Globus pallidus (tissue), 1 donor: ENCODE measurements at regions not wholly inside any gene's neighbourhood (a gene's known extent, or its start where the extent isn't known, plus 50 kb on each side); places are given as distances from the start of the nearest gene placed in this dataset.
"Not testable (repeated sequence)": the region's sequence is repeated elsewhere in the genome, so short reads cannot be mapped to it uniquely, and the experiment has no call there.

Experiments used
- DNase-seq: peaks from one replicate; pipeline ENCODE4 v3.0.0-alpha.2; 2015; ENCODE audit warnings: low spot score

DNA sequence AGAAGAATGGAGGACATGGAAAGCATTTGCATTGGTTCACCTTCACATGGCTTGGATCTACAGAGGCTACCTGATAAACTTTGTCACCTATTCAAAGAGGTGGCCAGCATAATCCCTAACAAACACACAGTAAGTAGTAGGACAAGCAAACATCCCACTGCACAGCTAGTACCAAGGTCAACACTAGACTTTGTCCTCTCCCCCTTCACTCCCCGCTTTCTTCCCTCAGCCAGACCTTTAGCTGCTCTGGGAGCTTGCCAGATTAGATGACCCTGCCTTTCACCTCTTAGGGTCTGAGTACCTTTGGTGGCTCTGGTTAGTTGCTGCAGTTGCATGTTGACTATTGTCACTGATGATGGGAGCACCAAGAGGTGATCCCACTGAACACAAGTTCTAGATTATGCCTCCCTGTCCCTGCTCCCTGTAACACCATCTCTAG lies 211.3 kb downstream of the CCDC74A start:
- DNase-seq = not testable (repeated sequence)

DNA sequence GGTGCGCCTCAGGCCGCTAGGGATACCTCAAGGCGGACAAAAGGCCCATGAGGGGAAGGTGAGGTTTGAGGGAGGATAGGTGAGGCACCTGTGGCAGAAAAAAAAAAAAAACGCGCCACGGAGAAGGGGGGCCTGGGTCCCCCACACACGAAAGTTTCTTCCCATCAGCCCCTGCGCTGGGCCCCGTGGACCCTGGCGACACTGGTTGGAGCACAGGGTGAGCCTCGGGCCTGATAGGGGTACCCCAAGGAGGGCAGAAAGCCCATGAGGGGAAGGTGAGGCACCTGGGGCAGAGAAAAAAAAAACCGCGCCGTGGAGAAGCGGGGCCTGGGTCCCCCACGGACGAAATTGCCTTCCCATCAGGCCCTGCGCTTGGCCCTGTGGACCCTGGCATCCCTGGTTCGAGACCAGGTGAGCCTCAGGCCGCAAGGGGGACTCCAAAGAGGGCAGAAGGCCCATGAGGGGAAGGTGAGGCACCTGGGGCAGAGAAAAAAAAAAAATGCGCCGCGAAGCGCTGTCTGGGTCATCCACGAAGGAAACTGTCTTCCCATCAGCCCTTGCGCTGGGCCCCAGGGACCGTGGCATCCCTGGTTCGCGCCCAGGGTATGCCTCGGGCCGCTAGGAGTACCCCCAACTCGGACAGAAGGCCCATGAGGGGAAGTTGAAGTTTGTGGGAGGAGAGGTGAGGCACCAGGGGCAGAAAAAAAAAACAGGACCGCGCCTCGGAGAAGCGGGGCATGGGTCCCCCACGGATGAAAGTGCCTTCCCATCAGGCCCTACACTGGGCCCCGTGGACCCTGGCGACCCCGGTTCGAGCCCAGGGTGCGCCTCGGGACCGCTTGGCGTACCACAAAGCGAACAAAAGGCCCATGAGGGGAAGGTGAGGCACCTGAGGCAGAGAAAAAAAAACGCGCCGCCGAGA lies 226.2 kb downstream of the CCDC74A start:
- no peak for DNase-seq

DNA sequence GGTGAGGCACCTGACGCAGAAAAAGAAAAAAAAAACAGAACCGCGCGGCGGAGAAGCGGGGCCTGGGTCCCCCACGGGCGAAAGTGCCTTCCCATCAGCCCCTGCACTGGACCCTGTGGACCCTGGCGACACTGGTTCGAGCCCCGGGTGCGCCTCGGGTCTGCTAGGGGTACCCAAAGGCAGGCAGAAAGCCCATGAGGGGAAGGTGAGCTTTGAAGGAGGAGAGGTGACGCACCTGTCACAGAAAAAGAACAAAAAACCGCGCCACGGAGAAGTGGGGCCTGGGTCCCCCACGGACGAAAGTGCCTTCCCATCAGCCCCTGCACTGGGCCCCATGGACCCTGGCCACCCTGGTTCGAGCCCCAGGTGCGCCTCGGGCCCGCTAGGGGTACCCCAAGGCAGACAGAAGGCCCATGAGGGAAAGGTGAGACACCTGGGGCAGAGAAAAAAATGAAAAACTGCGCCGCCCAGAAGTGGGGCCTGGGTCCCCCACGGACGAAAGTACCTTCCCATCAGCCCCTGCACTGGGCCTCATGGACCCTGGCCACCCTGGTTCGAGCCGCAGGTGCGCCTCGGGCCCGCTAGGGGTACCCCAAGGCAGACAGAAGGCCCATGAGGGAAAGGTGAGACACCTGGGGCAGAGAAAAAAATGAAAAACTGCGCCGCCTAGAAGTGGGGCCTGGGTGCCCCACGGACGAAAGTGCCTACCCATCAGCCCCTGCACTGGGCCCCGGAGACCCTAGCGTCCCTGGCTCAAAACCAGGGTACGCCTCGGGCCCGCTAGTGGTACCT lies 227.4 kb downstream of the CCDC74A start:
- no peak for DNase-seq

DNA sequence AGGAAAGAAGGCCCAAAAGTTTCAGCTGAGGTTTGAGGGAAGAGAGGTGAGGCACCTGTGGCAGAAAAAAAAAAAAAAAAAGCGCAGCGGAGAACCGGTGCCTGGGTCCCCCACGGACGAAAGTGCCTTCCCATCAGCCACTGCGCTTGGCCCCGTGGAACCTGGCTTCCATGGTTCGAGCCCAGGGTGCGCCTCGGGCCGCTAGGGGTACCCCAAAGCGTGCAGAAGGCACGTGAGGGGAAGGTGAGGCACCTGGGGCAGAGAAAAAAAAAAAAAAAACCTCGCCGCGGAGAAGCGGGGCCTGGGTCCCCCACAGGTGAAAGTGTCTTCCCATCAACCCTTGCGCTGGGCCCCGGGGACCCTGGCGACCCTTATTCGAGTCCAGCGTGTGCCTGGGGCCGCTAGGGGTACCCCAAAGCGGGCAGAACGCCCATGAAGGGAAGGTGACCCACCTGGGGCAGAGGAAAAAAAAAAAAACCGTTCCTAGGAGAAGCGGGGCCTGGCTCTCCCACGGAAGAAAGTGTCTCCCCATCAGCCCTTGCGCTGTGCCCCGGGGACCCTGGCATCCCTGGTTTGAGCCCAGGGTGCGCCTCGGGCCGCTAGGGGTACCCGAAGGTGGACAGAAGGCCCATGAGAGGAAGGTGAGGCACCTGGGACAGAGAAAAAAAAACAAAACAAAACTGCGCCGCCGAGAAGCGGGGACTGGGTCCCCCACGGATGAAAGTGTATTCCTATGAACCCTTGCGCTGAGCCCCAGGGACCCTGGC lies 228.6 kb downstream of the CCDC74A start:
- DNase-seq = no peak

DNA sequence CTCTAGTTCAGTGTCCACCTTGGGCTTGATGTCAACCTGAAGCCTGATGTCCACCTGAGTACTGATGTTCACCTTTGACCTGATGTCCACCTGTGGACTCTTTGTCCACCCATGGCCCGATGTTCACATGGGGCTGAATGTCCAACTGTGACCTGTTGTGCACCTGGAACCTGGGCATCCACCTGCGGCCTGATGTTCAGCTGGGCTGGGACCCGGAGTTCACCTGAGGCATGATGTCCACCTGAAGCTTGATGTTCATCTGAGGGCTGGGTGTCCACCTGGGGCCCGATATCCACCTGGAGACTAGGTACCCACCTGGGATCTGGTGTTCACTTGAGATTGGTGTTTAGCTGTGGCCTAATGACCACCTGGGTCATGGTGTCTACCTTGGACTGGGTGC lies 231.3 kb downstream of the CCDC74A start:
- not testable (repeated sequence) for DNase-seq

DNA sequence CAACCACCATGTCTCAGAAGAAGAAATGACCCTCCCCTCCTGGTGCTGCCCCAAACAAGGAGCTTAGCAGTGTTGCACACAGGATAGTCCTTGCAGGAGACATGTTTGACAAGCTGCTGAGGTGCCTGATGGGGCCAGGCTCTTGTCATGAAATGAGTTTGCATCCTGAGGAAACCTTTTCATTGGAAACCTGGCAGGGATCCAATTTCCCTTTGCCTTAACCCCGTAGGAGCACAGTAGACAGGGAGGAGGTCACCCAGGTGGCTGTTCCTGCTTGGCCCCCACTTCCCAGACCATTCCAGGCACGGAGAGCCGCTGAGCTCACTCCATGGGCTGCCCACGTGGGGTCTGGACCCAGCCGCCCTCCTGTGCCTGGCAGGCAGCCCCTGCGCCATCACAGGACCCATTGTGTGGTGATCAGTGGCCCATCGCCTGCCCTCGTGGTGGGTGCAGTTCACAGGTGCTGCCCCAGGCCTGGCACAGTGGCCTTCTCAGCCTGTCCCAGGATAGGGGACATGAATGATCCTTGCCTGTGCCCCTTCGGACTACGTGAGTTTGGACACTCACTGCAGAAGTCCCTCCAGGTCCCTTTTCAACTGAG lies 247.4 kb downstream of the CCDC74A start:
- not testable (repeated sequence) for DNase-seq

DNA sequence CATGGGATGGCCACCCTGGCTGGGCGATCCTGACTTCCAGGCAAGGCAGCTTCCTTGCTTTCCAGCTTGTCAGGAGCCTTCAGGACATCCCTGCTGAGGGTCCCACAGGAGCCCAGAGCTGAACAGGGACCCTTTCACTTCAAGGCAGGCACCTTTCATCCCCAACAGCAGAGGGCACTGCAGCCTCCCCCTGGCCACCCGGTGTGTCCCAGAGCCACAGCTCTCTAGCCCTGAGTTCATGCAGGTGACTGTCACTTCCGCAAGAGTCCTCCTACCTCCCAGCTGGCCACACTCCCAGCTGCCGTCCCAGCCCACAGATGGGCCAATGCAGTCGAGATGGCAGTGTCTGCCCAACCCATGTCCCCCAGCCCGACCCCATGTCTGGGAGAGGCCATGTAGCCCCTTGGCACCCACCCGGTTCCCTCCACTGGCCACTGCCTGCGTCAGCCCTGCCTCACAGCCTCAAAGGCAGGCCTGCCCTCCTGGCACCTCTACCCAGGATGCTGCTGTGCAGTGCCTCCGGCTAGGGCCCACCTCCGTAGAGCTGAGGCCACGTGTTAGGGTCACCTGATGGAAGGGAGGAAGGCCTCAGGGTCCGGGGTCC lies 248.3 kb downstream of the CCDC74A start:
- not testable (repeated sequence) for DNase-seq

DNA sequence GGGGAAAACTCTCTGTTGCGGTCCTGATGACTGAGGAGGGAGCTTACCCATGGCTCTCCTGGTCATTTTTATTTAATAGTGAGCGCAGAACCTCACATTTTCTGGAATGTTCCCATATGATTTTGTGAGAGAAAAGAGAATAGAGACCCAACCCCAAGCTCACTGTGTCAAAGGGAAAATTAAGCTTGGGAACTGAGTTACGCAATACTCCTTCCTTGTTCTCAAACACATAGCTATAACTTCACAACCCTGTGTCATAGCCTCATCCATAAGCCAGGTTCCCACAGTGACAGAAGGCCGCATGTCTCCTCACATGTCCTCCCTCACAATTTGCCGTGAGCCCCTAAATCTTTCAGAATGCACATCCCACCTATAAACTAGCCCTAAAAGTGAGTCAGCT lies 252.8 kb downstream of the CCDC74A start:
- not testable (repeated sequence) for DNase-seq

DNA sequence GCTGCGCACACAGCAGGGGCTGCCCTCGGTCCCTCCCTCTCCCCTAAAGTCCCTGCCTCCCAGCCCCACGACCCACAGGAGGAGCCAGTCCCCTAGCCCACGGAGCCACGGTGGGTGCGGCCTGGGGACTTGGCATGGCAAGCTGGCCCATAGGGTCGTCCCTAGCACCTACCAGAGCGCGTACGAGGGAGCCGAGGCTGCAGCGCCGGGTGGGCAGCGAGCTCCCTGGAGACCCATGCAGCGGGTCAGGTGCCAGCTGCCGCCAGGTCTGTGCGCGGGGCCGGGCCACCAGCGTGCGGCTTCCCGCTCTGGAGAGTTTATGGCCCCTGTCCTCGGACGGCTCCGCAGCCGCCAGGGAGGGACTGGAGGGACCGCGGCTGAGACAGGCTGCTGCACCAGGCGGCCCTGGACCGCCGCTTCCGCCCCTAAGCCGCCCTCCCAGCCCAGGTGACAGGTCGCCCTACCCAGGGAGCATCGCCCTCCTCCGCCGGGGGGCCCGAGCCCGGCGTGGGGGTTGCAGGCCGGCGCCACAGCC lies 273.6 kb downstream of the CCDC74A start:
- no peak for DNase-seq

DNA sequence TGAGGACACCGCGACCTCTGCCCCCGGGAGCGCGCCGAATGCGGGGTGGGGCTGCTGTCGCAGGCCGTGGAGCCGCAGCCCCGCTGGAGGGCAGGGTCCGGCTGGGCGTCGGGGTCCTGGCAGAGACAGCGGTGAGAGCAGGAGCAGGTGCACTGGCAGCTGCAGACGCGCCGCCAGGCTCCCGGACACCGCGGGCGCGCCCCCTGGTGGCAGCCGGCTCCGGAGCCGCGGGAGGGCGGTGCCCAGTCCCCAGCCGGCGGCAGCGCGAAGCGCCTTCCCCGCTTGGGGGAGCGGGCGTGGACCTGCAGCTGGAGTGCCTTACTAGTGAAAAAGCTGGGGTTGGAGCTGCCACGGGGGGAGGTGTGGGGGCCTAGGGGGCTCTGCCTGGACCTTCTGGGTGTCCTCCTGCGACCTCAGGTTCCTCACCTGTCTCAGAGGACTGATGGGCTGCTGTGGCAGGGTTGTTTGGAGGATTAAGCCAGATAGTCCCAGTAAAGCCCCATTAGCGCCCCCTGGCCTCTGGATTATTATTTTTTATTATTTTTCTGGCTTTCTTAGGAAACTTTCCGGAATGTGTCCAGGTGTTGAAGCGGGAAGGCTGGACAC lies 274.2 kb downstream of the CCDC74A start:
- DNase-seq = peak; percentile 17

DNA sequence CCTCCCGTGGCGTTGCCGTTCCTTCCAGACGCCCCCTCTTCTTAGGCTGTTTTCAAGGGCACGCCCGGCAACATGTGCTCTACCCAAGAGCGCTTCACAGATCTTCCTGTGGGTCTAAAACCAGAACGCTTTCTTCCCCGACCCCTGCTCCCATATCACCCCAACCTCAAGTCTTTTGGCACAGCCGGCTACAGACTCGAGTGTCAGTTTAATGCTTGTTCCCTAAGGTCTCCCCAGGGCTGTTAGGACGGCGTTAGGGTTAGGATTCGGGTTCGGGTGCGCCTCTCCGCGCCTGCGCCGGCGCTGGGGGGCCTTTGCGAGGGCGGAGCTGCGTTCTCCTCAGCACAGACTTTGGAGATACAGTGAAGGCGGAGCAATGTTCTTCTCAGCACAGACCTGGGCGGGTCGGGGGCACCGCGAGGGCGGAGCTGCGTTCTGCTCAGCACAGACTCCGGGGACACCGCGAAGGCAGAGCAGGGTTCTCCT lies 274.7 kb downstream of the CCDC74A start:
- peak; percentile 9 for DNase-seq

DNA sequence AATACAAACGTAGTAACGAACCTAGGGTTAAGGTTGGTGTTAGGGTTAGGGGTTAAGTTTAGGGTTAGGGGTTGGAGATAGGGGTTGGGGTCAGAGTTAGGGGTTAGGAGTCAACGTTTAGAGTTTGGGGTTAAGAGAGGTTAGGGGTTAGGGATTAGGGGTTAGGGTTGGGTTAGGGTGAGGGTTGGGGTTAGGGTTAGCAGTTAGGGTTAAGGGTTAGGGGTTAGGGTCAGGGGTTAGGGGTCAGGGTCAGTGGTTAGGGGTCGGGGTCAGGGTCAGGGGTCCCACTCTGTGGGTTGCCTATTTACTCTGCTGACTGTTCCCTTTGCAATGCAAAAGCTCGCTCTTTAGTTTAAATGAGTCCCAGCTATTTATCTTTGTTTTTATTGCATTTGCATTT lies 275.5 kb downstream of the CCDC74A start:
- DNase-seq = not testable (repeated sequence)

DNA sequence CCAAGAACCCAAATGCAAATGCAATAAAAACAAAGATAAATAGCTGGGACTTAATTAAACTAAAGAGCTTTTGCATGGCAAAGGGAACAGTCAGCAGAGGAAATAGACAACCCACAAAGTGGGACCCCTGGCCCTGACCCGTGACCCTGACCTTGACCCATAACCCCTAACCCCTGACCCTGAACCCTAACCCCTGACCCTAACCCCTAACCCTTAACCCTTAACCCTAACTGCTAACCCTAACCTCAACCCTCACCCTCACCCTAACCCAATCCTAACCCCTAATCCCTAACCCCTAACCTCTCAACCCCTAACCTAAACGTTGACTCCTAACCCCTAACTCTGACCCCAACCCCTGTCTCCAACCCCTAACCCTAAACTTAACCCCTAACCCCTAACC lies 284.9 kb downstream of the CCDC74A start:
- DNase-seq = not testable (repeated sequence)

DNA sequence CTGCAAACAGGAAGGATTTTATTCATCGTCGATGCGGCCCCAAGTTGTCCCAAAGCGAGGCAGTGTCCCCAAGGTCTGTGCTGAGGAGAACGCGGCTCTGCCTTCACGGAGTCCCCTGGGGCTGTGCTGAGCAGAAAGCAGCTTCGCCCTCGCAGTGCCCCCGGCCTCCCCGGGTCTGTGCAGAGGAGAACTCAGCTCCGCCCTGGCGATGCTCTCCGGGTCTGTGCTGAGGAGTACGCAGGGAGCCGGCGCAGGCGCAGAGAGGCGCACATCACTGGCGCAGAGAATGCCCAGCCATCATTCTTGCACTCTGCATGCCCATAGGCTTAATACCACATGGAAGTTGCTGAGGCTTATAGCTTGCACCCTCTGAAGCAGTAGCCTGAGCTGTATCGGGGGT lies 285.7 kb downstream of the CCDC74A start:
- DNase-seq = not testable (repeated sequence)

DNA sequence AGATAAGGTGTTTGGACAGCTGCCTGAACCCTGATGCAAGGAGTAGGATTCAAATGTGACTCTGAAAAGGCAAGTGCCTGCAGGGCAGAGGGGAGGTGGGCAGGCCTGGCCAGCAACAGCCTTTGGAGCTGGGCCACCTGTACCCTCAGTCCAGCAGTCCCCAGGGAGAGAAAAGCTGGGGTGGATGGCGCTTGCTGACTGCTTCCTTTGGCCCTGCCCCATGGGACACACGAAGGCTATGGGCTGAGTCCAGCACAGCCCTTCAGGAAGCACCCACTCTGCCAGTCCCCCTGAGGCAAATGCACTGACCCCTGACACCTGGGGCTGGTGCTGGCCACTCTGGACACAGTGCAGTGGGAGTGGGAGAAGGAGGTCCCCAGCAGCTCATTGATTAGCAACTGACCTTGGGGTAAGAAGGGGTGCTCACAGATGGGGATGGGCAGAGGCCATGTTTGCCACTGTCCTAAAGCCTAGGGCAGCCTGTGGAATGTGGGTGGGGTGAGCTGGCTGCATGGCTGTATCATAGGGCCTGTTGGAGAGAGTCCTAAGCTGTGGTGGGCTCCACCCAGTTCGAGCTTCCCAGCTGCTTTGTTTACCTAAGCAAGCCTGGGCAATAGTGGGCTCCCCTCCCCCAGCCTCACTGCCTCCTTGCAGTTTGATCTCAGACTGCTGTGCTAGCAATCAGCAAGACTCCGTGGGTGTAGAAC lies 290.7 kb downstream of the CCDC74A start:
- not testable (repeated sequence) for DNase-seq

DNA sequence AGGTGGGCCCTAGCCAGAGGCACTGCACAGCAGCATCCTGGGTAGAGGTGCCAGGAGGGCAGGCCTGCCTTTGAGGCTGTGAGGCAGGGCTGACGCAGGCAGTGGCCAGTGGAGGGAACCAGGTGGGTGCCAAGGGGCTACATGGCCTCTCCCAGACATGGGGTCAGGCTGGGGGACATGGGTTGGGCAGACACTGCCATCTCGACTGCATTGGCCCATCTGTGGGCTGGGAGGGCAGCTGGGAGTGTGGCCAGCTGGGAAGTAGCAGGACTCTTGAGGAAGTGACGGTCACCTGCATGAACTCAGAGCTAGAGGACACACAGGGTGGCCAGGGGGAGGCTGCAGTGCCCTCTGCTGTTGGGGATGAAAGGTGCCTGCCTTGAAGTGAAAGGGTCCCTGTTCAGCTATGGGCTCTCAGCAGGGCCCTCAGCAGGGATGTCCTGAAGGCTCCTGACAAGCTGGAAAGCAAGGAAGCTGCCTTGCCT lies 294.6 kb downstream of the CCDC74A start:
- DNase-seq = not testable (repeated sequence)

DNA sequence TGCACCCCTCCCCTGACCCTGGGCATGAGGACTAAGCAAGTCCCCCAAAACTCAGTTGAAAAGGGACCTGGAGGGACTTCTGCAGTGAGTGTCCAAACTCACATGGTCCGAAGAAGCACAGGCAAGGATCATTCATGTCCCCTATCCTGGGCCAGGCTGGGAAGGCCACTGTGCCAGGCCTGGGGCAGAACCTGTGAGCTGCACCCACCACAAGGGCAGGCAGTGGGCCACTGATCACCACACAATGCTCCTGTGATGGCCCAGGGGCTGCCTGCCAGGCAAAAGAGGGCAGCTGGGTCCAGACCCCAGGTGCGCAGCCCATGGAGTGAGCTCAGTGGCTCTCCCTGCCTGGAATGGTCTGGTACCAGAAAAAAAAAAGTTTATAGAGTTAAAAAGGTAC lies 295.4 kb downstream of the CCDC74A start:
- not testable (repeated sequence) for DNase-seq

DNA sequence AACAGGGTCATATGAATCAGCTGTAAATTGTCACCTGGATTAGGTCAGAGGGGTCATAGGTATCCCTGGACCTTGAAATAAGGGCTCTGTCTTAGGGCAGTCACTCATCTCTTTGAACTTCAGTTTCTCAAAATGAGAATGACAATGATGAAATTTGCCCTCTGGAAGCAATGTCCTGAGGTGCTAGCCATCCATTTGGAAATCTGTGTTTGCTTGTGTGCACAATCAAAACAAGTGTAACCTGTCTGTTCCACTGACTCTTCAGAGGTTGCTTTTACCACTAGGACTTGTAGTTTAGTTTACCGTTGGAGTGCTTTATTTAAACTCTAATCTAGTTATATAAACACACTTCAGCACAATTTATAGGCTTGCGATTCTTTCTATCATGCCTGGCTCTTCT lies 297.3 kb downstream of the CCDC74A start:
- DNase-seq = not testable (repeated sequence)

DNA sequence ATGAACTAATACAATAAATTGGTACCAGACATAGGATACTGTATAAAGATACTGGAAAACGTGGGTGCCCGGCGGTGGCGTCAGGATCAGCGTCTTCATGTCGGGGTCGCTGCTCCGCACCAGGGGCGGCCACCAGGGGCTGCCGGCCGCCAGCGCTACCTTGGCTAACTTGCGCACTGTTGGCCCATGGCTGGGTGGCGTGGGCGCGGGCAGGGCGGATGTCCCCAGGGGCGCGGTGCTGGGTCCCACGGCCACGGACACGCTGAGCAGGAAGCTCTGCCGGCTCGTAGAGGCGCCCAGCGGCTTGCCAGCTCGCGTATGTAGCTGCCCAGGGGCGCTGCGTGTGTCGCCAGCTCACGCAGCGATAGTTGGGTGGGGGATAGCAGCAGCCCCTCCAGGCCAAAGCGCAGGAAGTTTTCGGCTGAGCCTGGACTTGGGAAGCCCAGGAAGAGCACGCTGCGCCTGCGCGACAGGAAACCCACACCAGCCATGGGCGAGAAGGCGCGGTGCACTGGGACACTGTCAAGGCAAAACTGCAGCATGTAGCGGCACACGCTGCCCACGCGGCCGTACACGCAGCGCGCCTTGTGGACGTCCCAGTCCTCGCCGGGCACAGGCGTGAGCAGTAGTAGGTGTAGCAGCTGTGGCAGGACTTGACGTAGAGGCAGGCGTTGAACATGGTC lies 299.9 kb downstream of the CCDC74A start:
- no peak for DNase-seq
